Natural killer cell (primary cell): ENCODE measurements at regions not wholly inside any gene's neighbourhood (a gene's known extent, or its start where the extent isn't known, plus 50 kb on each side); places are given as distances from the start of the nearest gene placed in this dataset.
"Not testable (repeated sequence)": the region's sequence is repeated elsewhere in the genome, so short reads cannot be mapped to it uniquely, and the experiment has no call there.

ENCODE experiments used
- ATAC-seq, 3 donors: fragments of 150-1000 bp in 2 of 3; fragments of 200-7000 bp in 1 of 3; cut with Tn5 transposase; 1 replicate in 1 of 3; 2 replicates in 2 of 3; pipeline ENCODE4 v1.10.0; 2021; ENCODE audit warnings: mild to moderate bottlenecking in 2 of 3, moderate library complexity in 2 of 3
- DNase-seq, 2 donors: peaks; one replicate each; pipeline versions ENCODE4 v3.0.0 to v3.0.0-alpha.2; 2013 to 2021; ENCODE audit warnings: mixed read lengths in 1 of 2
- H3K27ac ChIP-seq: one replicate; pipeline ENCODE4 v1.5.1; 2013; ENCODE audit warnings: mild to moderate bottlenecking, low read length
- H3K27me3 ChIP-seq: one replicate; pipeline ENCODE4 v1.6.1; 2013; ENCODE audit warnings: low read length; ENCODE audit not compliant: control insufficient read depth, insufficient read depth
- H3K36me3 ChIP-seq: one replicate; pipeline ENCODE4 v1.6.1; 2013; ENCODE audit warnings: low read length; ENCODE audit not compliant: control insufficient read depth, insufficient read depth
- H3K4me1 ChIP-seq: one replicate; pipeline ENCODE4 v1.6.1; 2013; ENCODE audit warnings: low read length; ENCODE audit not compliant: control insufficient read depth, insufficient read depth
- H3K4me3 ChIP-seq: one replicate; pipeline ENCODE4 v1.5.1; 2013; ENCODE audit warnings: low read length
- H3K9me3 ChIP-seq: one replicate; pipeline ENCODE4 v1.6.1; 2013; ENCODE audit warnings: low read length; ENCODE audit not compliant: control insufficient read depth, insufficient read depth
- H3K27ac Mint-ChIP-seq, 2 donors: one replicate each; pipeline ENCODE4 v1.8.0; 2022; ENCODE audit warnings: mild to moderate bottlenecking in 2 of 2, mixed read lengths in 2 of 2, moderate library complexity in 1 of 2
- H3K27me3 Mint-ChIP-seq, 2 donors: one replicate each; pipeline ENCODE4 v1.8.0; 2022; ENCODE audit warnings: low read depth in 2 of 2, mixed read lengths in 2 of 2
- H3K36me3 Mint-ChIP-seq: one replicate; pipeline ENCODE4 v1.8.0; 2022; ENCODE audit warnings: mixed read lengths
- H3K4me1 Mint-ChIP-seq, 2 donors: one replicate each; pipeline ENCODE4 v1.8.0; 2022; ENCODE audit warnings: mixed read lengths in 2 of 2
- H3K4me3 Mint-ChIP-seq: one replicate; pipeline ENCODE4 v1.8.0; 2022; ENCODE audit warnings: mild to moderate bottlenecking, moderate library complexity, mixed read lengths
- H3K9me3 Mint-ChIP-seq, 2 donors: one replicate each; pipeline ENCODE4 v1.8.0; 2022; ENCODE audit warnings: mixed read lengths in 2 of 2
- CTCF ChIP-seq: fragments of 200-600 bp; IDR thresholded peaks from one replicate; pipeline ENCODE4 v1.8.0; 2022; ENCODE audit warnings: antibody characterized with exemption
- WGBS: methylation state at CpG from one replicate; pipeline ENCODE4 v1.1.7; 2013; ENCODE audit warnings: missing lambda C conversion rate; ENCODE audit not compliant: insufficient coverage; 5-methylcytosine and 5-hydroxymethylcytosine counted together
- intact Hi-C: fragments of 100-400 bp; cut with micrococcal nuclease; formaldehyde crosslinking; loops from one replicate; pipeline ENCODE4 v1.14.2; 2022

- Mint-ChIP-seq H3K4me3 (no peak overlapping the region), H3K27me3 (no peaks in the 10 kb centered on the region), H3K27ac (no peak overlapping the region), H3K4me1 (no peaks in the 10 kb centered on the region), H3K36me3 (peaks cover 16% of the 10 kb centered on the region), H3K9me3 (peaks cover 15 to 19% of the 10 kb centered on the region in 2 donors)
- H3K4me3 ChIP-seq = no peak overlapping the region
- intact Hi-C loops = no loop called here
- DNase-seq = no peak
- no peaks in the 10 kb centered on the region for H3K27me3 ChIP-seq
- no peak for ATAC-seq
- H3K9me3 ChIP-seq = peaks cover 5% of the 10 kb centered on the region
- H3K4me1 ChIP-seq = no peaks in the 10 kb centered on the region
- no peak for TF ChIP-seq CTCF
- no CpG with 5 or more reads among the region's 1 CpG for WGBS
- no peaks in the 10 kb centered on the region for H3K36me3 ChIP-seq
- H3K27ac ChIP-seq = no peak overlapping the region
Observed at GRCh38 chr1:188166654-188167053, 1337.9 kb downstream of the PLA2G4A start.

DNA sequence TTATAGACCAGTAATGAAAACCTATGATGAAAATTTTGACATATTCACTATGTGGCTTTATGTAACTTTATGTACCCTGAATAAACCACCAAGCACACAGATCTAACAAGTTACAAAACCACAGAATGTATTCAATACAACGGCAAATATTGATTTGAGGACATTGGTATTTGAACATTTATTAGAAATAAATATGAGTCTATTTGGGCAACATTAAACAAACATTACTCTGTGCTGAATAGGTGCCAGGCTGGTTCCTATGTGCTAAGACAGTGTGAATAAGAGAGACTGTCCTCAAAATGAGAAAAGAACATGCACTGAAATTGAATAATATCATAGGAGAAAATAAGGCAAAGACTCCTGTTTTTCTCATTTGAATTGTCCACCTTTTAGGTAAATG lies 1341.2 kb downstream of the PLA2G4A start:
- no CpG with 5 or more reads among the region's 1 CpG for WGBS
- H3K4me3 Mint-ChIP-seq = no peak overlapping the region
- H3K27ac Mint-ChIP-seq = no peak overlapping the region
- Histone ChIP-seq H3K4me1 (no peaks in the 10 kb centered on the region), H3K4me3 (no peak overlapping the region), H3K36me3 (no peaks in the 10 kb centered on the region), H3K9me3 (no peaks in the 10 kb centered on the region), H3K27me3 (no peaks in the 10 kb centered on the region), H3K27ac (no peak overlapping the region)
- no peaks in the 10 kb centered on the region for H3K4me1 Mint-ChIP-seq
- ATAC-seq (no peak), DNase-seq (no peak)
- H3K27me3 Mint-ChIP-seq = no peaks in the 10 kb centered on the region
- intact Hi-C loops = no loop called here
- peaks cover 16% of the 10 kb centered on the region for H3K36me3 Mint-ChIP-seq
- TF ChIP-seq CTCF = no peak
- peaks cover 11 to 15% of the 10 kb centered on the region in 2 donors for H3K9me3 Mint-ChIP-seq

- H3K9me3 ChIP-seq = no peaks in the 10 kb centered on the region
- 100% methylated on average over 1 of the region's 1 CpG for whole genome bisulfite sequencing
- H3K27ac Mint-ChIP-seq = no peak overlapping the region
- no peaks in the 10 kb centered on the region for H3K36me3 ChIP-seq
- H3K36me3 Mint-ChIP-seq = peaks cover 16% of the 10 kb centered on the region
- H3K27me3 ChIP-seq = no peaks in the 10 kb centered on the region
- TF ChIP-seq CTCF = no peak
- no peaks in the 10 kb centered on the region for H3K4me1 ChIP-seq
- no peak overlapping the region for H3K27ac ChIP-seq
- no peak overlapping the region for H3K4me3 ChIP-seq
- H3K9me3 Mint-ChIP-seq = peaks cover 11 to 15% of the 10 kb centered on the region in 2 donors
- no peaks in the 10 kb centered on the region for H3K27me3 Mint-ChIP-seq
- ATAC-seq (no peak), DNase-seq (no peak)
- H3K4me3 Mint-ChIP-seq = no peak overlapping the region
- intact Hi-C loops = no loop called here
- H3K4me1 Mint-ChIP-seq = no peaks in the 10 kb centered on the region
Observed at GRCh38 chr1:188170411-188170810, 1341.7 kb downstream of the PLA2G4A start.

DNA sequence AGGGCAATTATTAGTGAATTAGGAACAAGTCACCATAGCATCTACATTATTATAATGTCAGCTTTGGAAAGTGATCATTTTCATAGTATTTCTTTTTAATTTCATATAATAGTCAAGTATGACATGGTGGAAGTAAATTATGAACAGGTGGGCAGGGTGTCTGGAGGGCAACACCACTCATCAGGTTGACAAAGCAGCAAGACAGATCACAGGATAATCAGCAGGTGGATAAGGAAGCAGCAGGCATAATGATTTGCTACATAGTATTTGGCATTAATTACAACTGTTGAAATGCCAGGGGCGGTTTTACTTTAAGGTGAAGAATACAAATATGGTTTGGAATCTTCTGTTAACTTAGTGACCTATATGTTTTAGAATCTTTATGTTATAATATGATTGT lies 1342.2 kb downstream of the PLA2G4A start:
- H3K9me3 ChIP-seq = no peaks in the 10 kb centered on the region
- no peaks in the 10 kb centered on the region for H3K36me3 ChIP-seq
- intact Hi-C loops = no loop called here
- no peaks in the 10 kb centered on the region for H3K27me3 ChIP-seq
- no peaks in the 10 kb centered on the region for H3K27me3 Mint-ChIP-seq
- H3K4me3 ChIP-seq = no peak overlapping the region
- ATAC-seq (no peak), DNase-seq (no peak)
- no peaks in the 10 kb centered on the region for H3K4me1 Mint-ChIP-seq
- H3K4me3 Mint-ChIP-seq = no peak overlapping the region
- H3K4me1 ChIP-seq = no peaks in the 10 kb centered on the region
- no CpG with 5 or more reads among the region's 1 CpG for WGBS
- H3K9me3 Mint-ChIP-seq = peaks cover 11 to 19% of the 10 kb centered on the region in 2 donors
- no peak for TF ChIP-seq CTCF
- H3K36me3 Mint-ChIP-seq = peaks cover 16% of the 10 kb centered on the region
- H3K27ac Mint-ChIP-seq = no peak overlapping the region
- H3K27ac ChIP-seq = no peak overlapping the region

DNA sequence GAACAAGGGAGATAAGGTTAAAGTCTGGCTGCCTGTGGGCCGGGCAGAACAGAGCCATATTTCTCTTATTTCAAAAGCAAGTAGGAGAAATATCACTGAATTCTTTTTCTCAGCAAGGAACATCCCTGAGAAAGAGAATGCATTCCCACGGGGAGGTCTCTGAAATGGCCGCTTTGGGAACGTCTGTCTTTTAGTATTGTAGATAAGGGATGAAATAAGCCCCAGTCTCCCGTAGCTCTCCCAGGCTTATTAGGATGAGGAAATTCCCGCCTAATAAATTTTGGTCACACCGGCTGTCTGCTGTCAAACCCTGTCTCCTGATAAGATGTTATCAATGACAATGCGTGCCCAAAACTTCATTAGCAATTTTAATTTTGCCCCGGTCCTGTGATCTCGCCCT lies 1353.3 kb downstream of the PLA2G4A start:
- H3K27me3 Mint-ChIP-seq, intact Hi-C loops, H3K4me3 Mint-ChIP-seq, H3K36me3 Mint-ChIP-seq, H3K9me3 ChIP-seq, H3K27ac Mint-ChIP-seq, H3K4me1 ChIP-seq, H3K27me3 ChIP-seq, DNase-seq, H3K36me3 ChIP-seq, H3K4me1 Mint-ChIP-seq, ATAC-seq, H3K27ac ChIP-seq, H3K4me3 ChIP-seq: not testable (repeated sequence)
- peaks cover 12 to 16% of the 10 kb centered on the region in 2 donors for H3K9me3 Mint-ChIP-seq
- WGBS = 95% methylated on average over 8 of the region's 10 CpGs
